GM19035 (cell line): ENCODE measurements at regions not wholly inside any gene's neighbourhood (a gene's known extent, or its start where the extent isn't known, plus 50 kb on each side); places are given as distances from the start of the nearest gene placed in this dataset.

Experiments used
- ATAC-seq: cut with Tn5 transposase; IDR thresholded peaks from one replicate; pipeline ENCODE4 v1.9.1; 2021; ENCODE audit not compliant: unreplicated experiment

- ATAC-seq: no peak
Measured at GRCh38 chr7:106423821-106424475, 139.2 kb upstream of the NAMPT start.

GRCh38 chr7:106423111-106423510 lies 138.3 kb upstream of the NAMPT start:
- no peak for ATAC-seq

GRCh38 chr7:106421181-106421762 lies 136.5 kb upstream of the NAMPT start:
- no peak for ATAC-seq

GRCh38 chr7:106420736-106421135 lies 136.0 kb upstream of the NAMPT start:
- no peak for ATAC-seq

- no peak for ATAC-seq
Measured at GRCh38 chr7:106420210-106420609, 135.4 kb upstream of the NAMPT start.

- ATAC-seq: no peak
Measured at GRCh38 chr7:106419455-106420182, 134.8 kb upstream of the NAMPT start.

- ATAC-seq: no peak
Measured at GRCh38 chr7:106418526-106418925, 133.7 kb upstream of the NAMPT start.

GRCh38 chr7:106418094-106418493 lies 133.3 kb upstream of the NAMPT start:
- ATAC-seq: no peak

- ATAC-seq: no peak
Measured at GRCh38 chr7:106417273-106417902, 132.6 kb upstream of the NAMPT start.

GRCh38 chr7:106416430-106416829 lies 131.6 kb upstream of the NAMPT start:
- no peak for ATAC-seq

GRCh38 chr7:106415433-106415832 lies 130.7 kb upstream of the NAMPT start:
- no peak for ATAC-seq

- ATAC-seq: no peak
Measured at GRCh38 chr7:106413446-106413845, 128.7 kb upstream of the NAMPT start.

GRCh38 chr7:106405697-106406141 lies 120.9 kb upstream of the NAMPT start:
- ATAC-seq: no peak

GRCh38 chr7:106402898-106403297 lies 118.1 kb upstream of the NAMPT start:
- no peak for ATAC-seq

- no peak for ATAC-seq
Measured at GRCh38 chr7:106400923-106401322, 116.1 kb upstream of the NAMPT start.

GRCh38 chr7:106398786-106399185 lies 114.0 kb upstream of the NAMPT start:
- no peak for ATAC-seq

- ATAC-seq: no peak
Measured at GRCh38 chr7:106397994-106398393, 113.2 kb upstream of the NAMPT start.

- ATAC-seq: no peak
Measured at GRCh38 chr7:106394526-106394925, 109.7 kb upstream of the NAMPT start.

- ATAC-seq: no peak
Measured at GRCh38 chr7:106393564-106394251, 108.9 kb upstream of the NAMPT start.

- ATAC-seq: no peak
Measured at GRCh38 chr7:106392590-106392989, 107.8 kb upstream of the NAMPT start.

GRCh38 chr7:106392144-106392543 lies 107.4 kb upstream of the NAMPT start:
- no peak for ATAC-seq
